T-helper 22 cell (primary cell): ENCODE measurements at regions not wholly inside any gene's neighbourhood (a gene's known extent, or its start where the extent isn't known, plus 50 kb on each side); places are given as distances from the start of the nearest gene placed in this dataset.

Source experiments
- DNase-seq: peaks from one replicate; pipeline ENCODE4 v3.0.0-alpha.2; 2020; ENCODE audit warnings: low read depth

GRCh38 chr11:113581713-113582112 is 106.5 kb upstream of the DRD2 start:
- no peak for DNase-seq

- DNase-seq = no peak
Observed at GRCh38 chr11:113579292-113579940, 104.2 kb upstream of the DRD2 start.

DNA sequence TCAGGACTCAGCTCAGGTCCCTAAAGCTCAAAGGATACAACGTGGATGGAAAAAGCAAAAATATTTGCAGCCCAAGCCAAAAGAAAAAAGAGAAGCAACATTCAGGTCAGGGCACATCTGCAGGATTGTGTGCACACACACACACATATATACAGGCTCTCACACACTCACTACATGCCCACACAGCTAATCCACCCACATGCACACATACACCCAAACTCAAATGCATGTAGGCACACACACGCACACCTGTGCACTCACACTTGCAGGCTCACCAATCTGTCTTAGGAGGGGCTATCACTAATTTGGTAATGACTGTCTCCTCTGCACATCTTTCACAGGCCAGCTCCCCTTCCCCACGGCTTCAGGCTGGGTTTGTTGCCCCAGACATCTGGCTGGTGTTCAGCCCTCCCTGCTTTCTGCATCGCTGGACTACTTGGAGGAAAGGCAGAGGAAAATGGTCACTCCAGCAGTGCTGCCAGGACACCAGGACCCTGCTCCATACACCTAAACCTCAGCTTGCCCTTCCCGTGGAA is 103.6 kb upstream of the DRD2 start:
- no peak for DNase-seq

GRCh38 chr11:113578033-113578380 is 102.8 kb upstream of the DRD2 start:
- DNase-seq = no peak

GRCh38 chr11:113577356-113578032 is 102.3 kb upstream of the DRD2 start:
- no peak for DNase-seq

DNA sequence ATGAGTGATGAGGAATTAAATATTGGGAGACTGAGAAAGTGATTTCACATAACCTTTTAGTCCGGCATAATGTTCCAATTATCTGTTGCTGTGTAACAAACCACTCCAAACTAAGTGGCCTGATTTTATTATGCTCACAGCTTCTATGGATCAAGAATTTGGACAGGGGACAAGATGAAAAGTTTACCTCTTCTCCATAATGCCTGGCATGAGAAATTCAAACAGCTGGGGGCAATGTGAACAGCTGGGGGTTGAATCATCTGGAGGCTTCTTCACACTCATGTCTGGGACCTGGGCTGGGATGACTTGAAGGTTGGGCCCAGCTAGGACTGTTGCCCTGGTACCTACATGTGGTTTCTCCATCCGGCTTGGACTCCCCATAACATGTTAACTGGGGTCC is 99.4 kb upstream of the DRD2 start:
- DNase-seq = no peak

GRCh38 chr11:113574171-113574570 is 99.0 kb upstream of the DRD2 start:
- DNase-seq = no peak

DNA sequence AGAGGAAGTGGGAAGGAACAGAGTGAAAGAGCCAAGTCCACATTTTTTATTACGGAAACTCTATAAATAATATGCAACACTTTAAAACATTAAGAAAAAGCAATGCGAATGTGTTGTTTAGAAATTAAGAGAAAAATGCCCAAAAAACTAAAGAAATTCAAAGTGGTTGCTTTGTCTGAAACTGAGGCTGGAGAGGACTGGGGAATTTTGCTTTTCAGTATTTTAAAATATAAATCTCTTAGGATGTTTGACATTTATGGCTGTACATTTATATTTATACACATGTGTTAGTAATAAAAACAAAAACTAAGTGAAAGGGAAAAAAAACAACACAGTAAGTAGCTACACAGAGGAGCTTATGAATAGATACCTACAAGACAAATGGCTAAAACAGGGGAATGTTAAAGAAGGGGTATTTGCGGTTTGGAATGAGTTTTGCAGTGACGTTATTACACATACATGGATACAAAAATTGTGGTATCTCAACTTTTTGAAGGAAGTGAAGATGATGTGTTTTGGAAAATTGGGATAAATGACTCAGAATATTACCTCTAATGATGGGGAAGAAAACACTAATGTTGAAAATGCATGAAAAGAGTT is 97.0 kb upstream of the DRD2 start:
- DNase-seq = no peak

DNA sequence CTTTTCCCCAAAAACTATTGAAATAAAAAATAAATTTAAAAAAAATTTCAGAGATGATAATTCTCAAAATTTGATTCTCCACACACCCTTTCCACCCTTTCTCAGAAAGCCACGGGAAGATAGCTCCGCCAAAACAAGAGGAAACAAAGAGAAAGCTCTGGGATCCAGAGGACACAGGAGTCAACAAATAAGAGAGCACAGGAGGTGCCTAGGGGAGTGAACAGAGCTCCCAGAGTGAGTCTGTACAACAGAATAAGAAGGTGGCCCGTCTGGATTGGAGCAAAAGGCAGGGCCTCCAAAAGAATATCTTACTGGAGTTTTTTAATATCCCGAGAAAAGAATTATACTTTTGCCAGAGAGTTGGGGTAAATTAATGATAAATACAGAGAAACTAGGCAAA is 96.3 kb upstream of the DRD2 start:
- no peak for DNase-seq

GRCh38 chr11:113570906-113571305 is 95.7 kb upstream of the DRD2 start:
- no peak for DNase-seq

DNA sequence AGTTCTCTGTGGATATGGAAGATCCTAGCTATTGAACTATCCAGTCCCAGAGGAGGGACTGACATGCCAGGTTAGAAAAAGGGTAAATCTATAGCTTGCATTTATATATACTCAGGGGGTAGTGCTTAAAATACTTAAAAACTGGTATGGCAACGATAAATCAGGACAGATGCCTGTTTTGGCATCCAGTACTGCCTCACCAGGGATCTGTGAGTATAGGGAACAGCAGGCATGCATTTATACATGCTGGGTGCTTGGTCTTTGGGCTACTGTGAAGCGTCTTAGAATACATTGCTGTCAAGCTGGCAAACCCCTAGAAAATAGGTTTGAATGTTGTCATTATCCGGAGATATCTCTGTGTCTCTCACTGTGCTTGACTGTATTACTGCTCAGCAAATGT is 94.2 kb upstream of the DRD2 start:
- DNase-seq = no peak

DNA sequence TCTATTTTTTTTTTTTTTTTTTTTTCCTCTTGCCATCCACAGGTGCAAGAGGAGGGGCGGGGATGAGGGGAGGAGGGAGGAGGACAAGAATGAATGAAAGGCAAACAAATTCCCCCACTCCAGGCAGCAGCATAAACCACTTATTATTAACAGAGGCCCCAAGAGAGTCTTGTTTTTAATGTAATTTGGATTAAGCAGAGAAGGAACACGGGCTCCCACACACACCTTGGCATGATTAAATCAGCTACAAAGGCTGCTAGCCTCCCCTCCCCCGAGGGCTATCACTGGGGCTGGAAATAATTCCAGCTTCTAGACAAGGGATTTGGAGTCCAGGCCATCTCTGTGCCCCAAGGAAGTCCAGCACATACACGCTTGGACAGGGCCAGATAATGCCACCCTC is 93.4 kb upstream of the DRD2 start:
- DNase-seq = no peak

GRCh38 chr11:113567867-113568544 is 92.8 kb upstream of the DRD2 start:
- DNase-seq = no peak

DNA sequence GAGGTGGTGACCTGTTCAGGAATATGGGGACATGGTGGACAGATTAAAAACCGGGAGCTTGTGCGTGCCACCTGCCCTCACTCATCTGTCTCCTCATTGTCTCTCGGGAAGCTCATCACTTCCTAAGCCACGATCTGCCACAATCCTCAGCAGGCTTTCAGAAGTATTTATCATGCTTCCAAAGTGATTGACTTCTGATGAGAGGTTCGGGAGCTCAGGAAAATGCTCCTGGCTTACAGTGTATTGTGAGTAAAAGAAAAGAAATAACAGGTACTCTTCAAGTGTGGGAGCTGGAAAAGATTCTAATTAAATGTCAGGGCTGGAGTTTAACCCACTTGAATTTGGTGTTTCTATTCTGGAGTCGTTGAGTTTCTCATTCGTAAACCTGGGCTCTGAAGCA is 91.9 kb upstream of the DRD2 start:
- DNase-seq = no peak

DNA sequence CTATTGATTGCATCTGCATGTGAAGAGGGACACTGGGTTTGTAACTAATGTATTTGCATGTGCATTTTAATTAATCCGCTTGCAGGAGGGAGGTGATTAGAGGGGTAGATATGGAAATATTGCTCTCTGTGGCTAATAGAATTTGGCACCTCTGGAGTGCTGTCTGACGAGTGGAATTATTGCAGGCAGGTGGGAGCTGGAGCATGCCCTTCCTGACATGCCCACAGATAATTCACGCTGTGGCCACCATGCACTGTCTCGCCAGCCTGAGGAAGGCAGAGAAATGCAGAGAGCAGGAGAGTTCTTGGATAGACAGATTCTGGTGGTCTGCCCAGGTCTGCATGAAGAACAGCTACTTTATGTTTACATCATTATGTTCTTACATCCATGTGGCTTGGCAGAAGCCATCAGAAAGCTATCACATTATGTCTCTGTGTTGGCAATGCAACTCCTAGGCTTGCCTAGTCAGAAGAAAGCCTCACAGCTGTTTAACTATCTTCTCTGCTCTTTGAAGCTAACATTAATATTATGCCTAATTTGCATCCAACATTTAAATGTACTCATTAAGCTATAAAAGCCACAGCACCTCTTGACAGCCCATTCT is 89.4 kb upstream of the DRD2 start:
- DNase-seq = no peak

DNA sequence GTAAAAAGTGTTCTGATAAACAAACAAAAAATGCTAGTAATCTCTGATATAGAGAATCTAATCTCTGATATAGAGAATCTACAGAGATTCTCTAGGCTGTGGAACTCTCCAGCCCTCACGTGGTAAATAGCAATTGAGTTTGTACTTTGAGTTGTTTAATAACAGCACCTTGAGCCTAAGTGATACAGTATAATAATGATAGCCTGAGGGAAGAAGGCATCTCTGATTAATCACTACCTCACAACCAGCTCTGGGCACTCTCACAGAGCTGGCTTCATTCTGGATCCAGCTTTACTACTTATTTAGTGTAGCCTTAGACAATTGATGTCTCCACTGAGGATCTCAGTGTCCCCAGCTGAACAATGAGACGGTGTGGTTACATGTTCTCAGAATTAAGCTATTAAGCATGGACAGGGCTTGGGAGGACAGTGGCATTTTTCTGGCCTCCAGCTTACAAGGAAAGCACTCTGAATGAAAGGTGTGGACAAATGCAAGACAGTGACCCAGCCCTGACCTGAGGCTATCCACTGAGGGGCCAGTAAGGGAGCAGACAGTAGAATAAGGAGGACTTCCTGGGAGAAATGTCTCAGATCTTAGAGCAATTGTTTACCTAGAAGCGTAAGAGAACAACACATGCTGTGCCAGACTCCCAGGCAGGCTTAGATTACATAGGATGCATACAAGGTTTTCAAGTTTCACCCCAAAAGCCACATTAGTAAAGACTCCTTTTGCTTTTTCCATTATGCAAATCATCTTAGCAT is 88.7 kb upstream of the DRD2 start:
- no peak for DNase-seq

DNA sequence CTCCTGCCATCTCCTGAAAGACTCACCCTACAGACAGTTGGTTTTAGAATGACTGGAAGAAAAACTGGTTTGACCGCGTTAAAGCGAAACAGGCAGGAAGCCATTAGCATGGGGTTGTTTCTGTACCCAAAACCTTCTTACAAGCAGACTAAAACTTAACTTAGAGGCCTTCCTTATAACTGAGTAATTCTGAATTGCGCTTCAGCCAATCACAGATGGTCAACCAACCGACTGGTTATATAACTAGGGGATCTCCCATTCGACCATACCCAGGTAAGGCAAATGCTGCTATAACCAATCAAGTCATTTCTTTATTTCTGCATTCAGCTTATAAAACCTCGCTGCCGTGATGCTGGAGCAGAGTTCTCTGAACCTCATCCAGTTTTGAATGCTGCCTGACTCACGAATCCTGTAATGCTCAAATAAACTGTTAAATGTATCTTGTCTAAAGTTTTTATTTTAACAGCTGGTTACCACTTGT is 87.8 kb upstream of the DRD2 start:
- DNase-seq = no peak

DNA sequence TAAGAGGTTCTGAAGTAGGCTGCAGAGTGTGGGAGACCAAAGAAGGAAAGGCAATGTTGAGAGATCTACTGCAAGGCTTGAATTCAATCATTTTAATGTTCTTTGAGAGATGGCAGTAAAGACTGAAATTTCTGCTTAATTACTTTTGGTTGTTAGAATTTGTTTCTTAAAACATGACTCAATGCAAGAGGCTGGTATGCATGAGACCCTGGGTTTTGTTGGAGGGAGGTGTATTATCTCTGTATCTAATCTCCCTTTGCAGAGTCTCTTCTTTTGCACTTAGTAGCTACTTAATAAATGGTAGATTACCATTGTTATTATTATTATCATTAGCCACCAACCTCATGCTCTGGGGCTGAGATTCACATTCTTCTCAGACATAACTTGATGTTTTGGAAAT is 87.4 kb upstream of the DRD2 start:
- DNase-seq = no peak

GRCh38 chr11:113557926-113558325 is 82.7 kb upstream of the DRD2 start:
- no peak for DNase-seq

- no peak for DNase-seq
Observed at GRCh38 chr11:113556036-113556435, 80.8 kb upstream of the DRD2 start.

GRCh38 chr11:113555071-113555619 is 79.9 kb upstream of the DRD2 start:
- DNase-seq = no peak
